ENCODE measurements at regions not wholly inside any gene's neighbourhood (a gene's known extent, or its start where the extent isn't known, plus 50 kb on each side); places are given as distances from the start of the nearest gene placed in this dataset.

DNA sequence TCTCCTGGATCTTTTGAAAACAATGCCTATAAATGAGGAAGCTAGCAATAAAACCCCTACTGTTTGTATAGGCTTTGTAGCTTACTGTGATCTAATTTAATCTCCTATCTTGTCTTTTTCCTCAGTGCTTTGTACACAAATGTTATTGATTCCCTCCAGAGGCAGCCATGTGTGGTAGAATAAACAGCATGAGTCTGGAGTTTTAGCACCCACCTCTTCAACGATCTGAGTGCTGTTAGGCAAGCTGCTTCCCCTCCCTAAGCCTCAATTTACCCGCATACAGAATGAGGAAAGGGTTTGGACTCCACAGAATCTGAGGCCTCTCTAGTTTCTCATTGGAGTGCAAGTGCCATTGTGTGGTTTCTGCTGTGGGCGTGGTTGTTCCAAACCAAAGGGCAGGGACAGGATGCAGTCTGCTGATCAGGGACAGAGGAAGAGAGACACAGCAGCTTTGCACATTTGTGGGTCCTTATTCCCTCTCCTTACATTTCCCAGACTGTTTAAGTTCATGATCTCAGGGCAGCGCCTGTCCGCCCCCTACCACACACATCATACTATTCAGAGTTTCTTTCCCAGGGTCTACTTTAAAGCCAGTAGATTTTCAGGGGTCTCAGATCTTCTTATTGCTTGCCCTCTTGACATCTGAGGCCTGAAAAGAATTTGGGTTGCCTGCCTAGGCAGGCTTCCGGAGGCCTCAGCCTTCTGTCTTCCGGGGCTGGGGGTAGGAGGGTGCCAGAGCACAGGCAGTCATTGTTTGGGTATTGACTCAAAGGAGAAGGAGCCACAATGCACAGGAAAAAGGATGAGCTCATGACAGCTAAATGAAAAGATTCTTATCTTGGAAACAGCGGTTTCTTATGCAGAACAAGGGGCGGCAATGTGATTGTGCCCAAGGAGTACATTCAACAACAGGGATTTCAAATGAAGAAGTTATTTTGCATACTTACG lies 114.9 kb upstream of the TEX13D start:
- H3K27ac Mint-ChIP-seq (ENCODE audit: unreplicated experiment) = peak overlapping the region; percentile 94
- TF ChIP-seq, protein P1, sequence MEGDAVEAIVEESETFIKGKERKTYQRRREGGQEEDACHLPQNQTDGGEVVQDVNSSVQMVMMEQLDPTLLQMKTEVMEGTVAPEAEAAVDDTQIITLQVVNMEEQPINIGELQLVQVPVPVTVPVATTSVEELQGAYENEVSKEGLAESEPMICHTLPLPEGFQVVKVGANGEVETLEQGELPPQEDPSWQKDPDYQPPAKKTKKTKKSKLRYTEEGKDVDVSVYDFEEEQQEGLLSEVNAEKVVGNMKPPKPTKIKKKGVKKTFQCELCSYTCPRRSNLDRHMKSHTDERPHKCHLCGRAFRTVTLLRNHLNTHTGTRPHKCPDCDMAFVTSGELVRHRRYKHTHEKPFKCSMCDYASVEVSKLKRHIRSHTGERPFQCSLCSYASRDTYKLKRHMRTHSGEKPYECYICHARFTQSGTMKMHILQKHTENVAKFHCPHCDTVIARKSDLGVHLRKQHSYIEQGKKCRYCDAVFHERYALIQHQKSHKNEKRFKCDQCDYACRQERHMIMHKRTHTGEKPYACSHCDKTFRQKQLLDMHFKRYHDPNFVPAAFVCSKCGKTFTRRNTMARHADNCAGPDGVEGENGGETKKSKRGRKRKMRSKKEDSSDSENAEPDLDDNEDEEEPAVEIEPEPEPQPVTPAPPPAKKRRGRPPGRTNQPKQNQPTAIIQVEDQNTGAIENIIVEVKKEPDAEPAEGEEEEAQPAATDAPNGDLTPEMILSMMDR (conservative IDR thresholded peaks at IDR 0.05) = no peak
- peak; percentile 63 for DNase-seq (ENCODE audit: low read depth, low spot score)
- H3K27me3 Mint-ChIP-seq (ENCODE audit: low read depth) = peaks cover 3% of the 10 kb centered on the region
- peaks cover 81% of the 10 kb centered on the region for H3K4me1 Mint-ChIP-seq
- peaks cover 2% of the 10 kb centered on the region for H3K9me3 Mint-ChIP-seq
- H3K36me3 Mint-ChIP-seq (ENCODE audit: low read depth) = peaks cover 4% of the 10 kb centered on the region
- peak overlapping the region; percentile 73 for H3K4me3 Mint-ChIP-seq

DNA sequence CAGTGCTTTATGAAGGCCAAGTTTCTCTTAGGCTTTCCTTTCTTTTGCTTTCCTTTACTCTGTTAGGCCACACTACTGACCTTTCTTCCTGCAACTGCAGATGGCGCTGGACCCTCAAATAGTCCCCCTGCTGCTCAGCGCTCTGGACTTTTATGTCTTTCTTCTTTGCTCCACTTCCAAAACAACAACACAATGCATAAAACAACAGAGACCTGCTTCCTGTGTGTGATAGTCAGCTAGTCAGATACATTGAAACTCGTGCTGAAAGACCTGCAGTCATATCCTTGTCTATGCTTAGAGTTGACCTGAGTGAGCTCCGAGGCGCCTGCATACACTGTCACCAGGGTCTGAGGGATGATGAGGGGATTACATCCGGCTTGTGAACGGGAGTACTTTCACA lies 108.9 kb upstream of the TEX13D start:
- H3K4me1 Mint-ChIP-seq = peaks cover 85% of the 10 kb centered on the region
- peak overlapping the region; percentile 66 for H3K4me3 Mint-ChIP-seq
- peak overlapping the region; percentile 94 for H3K27ac Mint-ChIP-seq (ENCODE audit: unreplicated experiment)
- H3K36me3 Mint-ChIP-seq (ENCODE audit: low read depth) = no peaks in the 10 kb centered on the region
- H3K9me3 Mint-ChIP-seq = no peaks in the 10 kb centered on the region
- no peaks in the 10 kb centered on the region for H3K27me3 Mint-ChIP-seq (ENCODE audit: low read depth)
- peak; percentile 49 for DNase-seq (ENCODE audit: low read depth, low spot score)
- TF ChIP-seq, protein P1 (conservative IDR thresholded peaks at IDR 0.05) = no peak

DNA sequence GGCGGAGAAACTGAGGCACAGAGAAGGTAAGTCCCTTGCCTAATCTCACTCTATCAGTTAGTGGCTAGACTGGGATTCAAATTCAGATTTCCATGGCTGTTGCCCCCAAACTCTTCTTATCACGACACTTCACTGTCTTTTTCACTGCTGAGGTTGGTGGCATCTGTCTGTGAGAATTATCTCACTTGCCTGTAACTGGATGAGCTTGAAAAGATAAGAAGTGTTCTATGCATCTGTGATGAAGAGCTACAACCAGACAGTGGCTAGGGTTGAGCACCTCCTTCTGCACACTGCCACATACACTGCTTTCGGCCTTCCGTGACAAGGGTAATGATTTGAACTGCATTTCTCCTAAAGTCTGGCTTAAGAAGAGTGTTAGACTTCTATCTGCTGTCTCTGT lies 107.9 kb upstream of the TEX13D start:
- Mint-ChIP-seq H3K27me3 (ENCODE audit: low read depth) (no peaks in the 10 kb centered on the region), H3K27ac (ENCODE audit: unreplicated experiment) (peak overlapping the region; percentile 94), H3K4me1 (peaks cover 85% of the 10 kb centered on the region), H3K4me3 (peak overlapping the region; percentile 10), H3K36me3 (ENCODE audit: low read depth) (no peaks in the 10 kb centered on the region), H3K9me3 (no peaks in the 10 kb centered on the region)
- no peak for DNase-seq (ENCODE audit: low read depth, low spot score)
- TF ChIP-seq, protein P1 (conservative IDR thresholded peaks at IDR 0.05) = no peak

DNA sequence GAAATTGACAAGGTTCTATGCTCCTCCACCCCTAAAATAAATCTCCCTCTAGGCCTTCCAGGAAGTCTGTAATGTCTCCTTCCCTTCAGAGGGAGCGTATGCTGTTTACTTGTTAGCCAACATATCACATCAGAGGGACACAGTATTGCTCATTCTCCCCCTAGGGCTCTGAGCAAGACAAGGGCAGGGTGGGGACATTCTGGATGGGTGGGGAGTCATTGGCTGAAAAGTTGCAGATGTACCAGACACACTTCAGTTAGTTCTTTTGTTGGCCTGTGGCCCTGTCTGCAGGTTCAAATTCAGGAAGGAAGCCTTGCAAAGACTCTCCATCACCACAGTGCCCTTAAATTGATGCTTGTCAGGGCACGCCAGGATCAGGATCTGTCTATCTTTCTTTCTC lies 106.3 kb upstream of the TEX13D start:
- H3K4me1 Mint-ChIP-seq = peaks cover 88% of the 10 kb centered on the region
- TF ChIP-seq, protein P1 (conservative IDR thresholded peaks at IDR 0.05) = no peak
- H3K27ac Mint-ChIP-seq (ENCODE audit: unreplicated experiment) = peak overlapping the region; percentile 81
- H3K9me3 Mint-ChIP-seq = no peaks in the 10 kb centered on the region
- no peaks in the 10 kb centered on the region for H3K36me3 Mint-ChIP-seq (ENCODE audit: low read depth)
- peak overlapping the region; percentile 6 for H3K4me3 Mint-ChIP-seq
- H3K27me3 Mint-ChIP-seq (ENCODE audit: low read depth) = no peaks in the 10 kb centered on the region
- DNase-seq (ENCODE audit: low read depth, low spot score) = no peak

DNA sequence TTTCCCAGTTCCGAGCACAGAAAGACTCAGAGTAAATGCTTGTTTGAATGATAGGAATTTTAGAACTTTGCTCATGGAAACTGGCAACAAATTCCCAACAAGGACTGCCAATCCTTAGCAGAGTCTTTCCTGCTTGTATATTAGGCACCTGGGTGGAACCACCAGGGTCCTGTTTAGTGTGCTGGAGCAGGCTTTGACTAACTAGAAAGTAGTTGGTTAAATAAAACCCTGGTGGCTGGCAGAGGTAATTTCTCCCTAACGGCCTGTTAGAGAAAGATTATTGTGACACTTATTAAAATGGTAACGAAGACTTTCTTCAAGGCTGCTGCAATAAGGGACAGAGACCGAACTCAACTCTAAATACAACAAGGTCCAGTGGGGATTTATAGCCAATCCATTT lies 103.6 kb upstream of the TEX13D start:
- no peaks in the 10 kb centered on the region for H3K9me3 Mint-ChIP-seq
- peak overlapping the region; percentile 66 for H3K4me3 Mint-ChIP-seq
- H3K4me1 Mint-ChIP-seq = peaks cover 82% of the 10 kb centered on the region
- H3K27me3 Mint-ChIP-seq (ENCODE audit: low read depth) = no peaks in the 10 kb centered on the region
- no peak for DNase-seq (ENCODE audit: low read depth, low spot score)
- peak overlapping the region; percentile 96 for H3K27ac Mint-ChIP-seq (ENCODE audit: unreplicated experiment)
- TF ChIP-seq, protein P1 (conservative IDR thresholded peaks at IDR 0.05) = no peak
- no peaks in the 10 kb centered on the region for H3K36me3 Mint-ChIP-seq (ENCODE audit: low read depth)
